ENCODE measurements at regions not wholly inside any gene's neighbourhood (a gene's known extent, or its start where the extent isn't known, plus 50 kb on each side); places are given as distances from the start of the nearest gene placed in this dataset.

DNA sequence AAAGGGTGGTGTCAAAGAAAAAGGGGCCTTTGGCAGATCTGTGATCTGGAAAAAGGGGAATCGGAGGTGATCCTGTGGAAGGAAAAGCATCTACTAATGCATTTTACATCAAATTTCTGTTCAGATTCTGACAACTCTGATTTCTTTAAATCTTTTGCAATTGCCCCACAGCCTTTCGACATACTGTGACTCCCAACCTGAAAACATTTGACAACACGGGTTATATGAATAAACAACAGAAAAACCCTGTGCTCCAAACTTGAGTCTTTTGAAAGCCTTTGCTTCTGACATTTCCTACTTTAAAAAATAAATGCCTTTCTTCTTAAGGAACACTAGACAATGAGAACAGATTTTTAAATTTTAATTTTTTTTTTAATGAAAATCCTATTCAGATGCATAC lies 231.9 kb upstream of the HMGA2 start:
- H3K4me3 ChIP-seq (ENCODE audit: low read depth, low read length), result no peak overlapping the region
- no peaks in the 10 kb centered on the region for H3K36me3 ChIP-seq (ENCODE audit: control insufficient read depth, insufficient read depth, low read length)
- ATAC-seq (ENCODE audit: low read depth in 2 of 2), result no peak
- no peaks in the 10 kb centered on the region for H3K27me3 Mint-ChIP-seq
- peaks cover 0 to 1% (median 0%) of the 10 kb centered on the region in 7 donors for H3K9me3 Mint-ChIP-seq
- H3K27me3 ChIP-seq (ENCODE audit: control insufficient read depth, insufficient read depth, low read length), result no peaks in the 10 kb centered on the region
- no peak overlapping the region for H3K4me3 Mint-ChIP-seq
- no peak for DNase-seq
- no peak overlapping the region for H3K27ac Mint-ChIP-seq
- no peak overlapping the region for H3K27ac ChIP-seq (ENCODE audit: insufficient read depth, low read length, poor library complexity, severe bottlenecking)
- H3K9me3 ChIP-seq (ENCODE audit: control insufficient read depth in 2 of 2, low read length in 2 of 2), result no peaks in the 10 kb centered on the region
- H3K4me1 ChIP-seq (ENCODE audit: control insufficient read depth, insufficient read depth, low read length, poor library complexity, severe bottlenecking), result no peaks in the 10 kb centered on the region
- no peaks in the 10 kb centered on the region for H3K4me1 Mint-ChIP-seq
- H3K36me3 Mint-ChIP-seq, result no peaks in the 10 kb centered on the region

DNA sequence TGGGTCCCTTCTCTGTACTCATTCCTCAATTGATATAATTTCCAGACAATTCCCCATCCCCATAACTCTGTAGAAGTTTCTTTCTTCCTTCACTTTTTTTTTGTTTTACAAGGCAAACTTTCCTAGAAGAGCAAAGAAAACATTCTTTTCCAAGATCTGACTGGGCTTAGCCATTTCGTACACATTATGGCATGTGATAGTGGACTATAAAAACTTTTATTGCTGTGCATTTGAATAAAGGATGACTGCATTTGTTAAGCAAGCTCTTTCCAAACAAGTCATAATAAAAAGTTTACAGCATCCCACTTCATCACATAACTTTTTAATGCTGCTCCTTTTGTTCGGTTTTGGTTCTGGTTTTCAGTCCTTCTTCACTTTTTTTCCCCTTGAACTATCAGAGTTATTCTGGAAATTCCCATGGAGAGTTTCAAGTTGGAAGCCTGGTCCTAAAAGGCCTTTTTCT lies 231.0 kb upstream of the HMGA2 start:
- Histone ChIP-seq H3K27me3 (ENCODE audit: control insufficient read depth, insufficient read depth, low read length) (no peaks in the 10 kb centered on the region), H3K4me1 (ENCODE audit: control insufficient read depth, insufficient read depth, low read length, poor library complexity, severe bottlenecking) (no peaks in the 10 kb centered on the region), H3K36me3 (ENCODE audit: control insufficient read depth, insufficient read depth, low read length) (no peaks in the 10 kb centered on the region), H3K9me3 (ENCODE audit: control insufficient read depth in 2 of 2, low read length in 2 of 2) (no peaks in the 10 kb centered on the region), H3K27ac (ENCODE audit: insufficient read depth, low read length, poor library complexity, severe bottlenecking) (no peak overlapping the region), H3K4me3 (ENCODE audit: low read depth, low read length) (no peak overlapping the region)
- no peak overlapping the region for H3K4me3 Mint-ChIP-seq
- ATAC-seq (ENCODE audit: low read depth in 2 of 2), result no peak
- no peak overlapping the region for H3K27ac Mint-ChIP-seq
- no peak for DNase-seq
- no peaks in the 10 kb centered on the region for H3K27me3 Mint-ChIP-seq
- peaks cover 0 to 1% (median 0%) of the 10 kb centered on the region in 7 donors for H3K9me3 Mint-ChIP-seq
- H3K36me3 Mint-ChIP-seq, result no peaks in the 10 kb centered on the region
- no peaks in the 10 kb centered on the region for H3K4me1 Mint-ChIP-seq

DNA sequence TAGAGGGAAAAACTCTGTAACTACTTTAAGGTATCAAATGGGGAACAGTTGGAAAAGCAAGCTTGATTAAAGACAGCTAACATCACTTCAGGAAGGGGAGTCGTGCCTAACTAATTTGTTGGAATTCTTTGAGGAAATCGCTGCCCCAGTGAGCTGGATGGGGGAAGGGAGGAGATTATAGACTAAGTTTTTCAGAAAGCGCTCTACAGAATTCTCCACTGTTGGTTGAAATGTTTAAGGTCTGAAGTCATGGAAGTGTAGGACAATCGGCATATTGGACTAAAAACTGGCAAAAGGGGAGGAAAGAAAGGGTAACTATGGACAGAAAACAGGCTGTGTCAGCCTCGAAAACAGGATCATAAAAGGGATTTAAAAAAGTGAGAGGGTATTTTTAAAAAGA lies 229.9 kb upstream of the HMGA2 start:
- Mint-ChIP-seq H3K4me3 (no peak overlapping the region), H3K9me3 (peaks cover 0 to 2% (median 0%) of the 10 kb centered on the region in 7 donors), H3K27ac (no peak overlapping the region), H3K4me1 (no peaks in the 10 kb centered on the region), H3K27me3 (no peaks in the 10 kb centered on the region), H3K36me3 (no peaks in the 10 kb centered on the region)
- Histone ChIP-seq H3K4me3 (ENCODE audit: low read depth, low read length) (no peak overlapping the region), H3K9me3 (ENCODE audit: control insufficient read depth in 2 of 2, low read length in 2 of 2) (no peaks in the 10 kb centered on the region), H3K27me3 (ENCODE audit: control insufficient read depth, insufficient read depth, low read length) (no peaks in the 10 kb centered on the region), H3K4me1 (ENCODE audit: control insufficient read depth, insufficient read depth, low read length, poor library complexity, severe bottlenecking) (no peaks in the 10 kb centered on the region), H3K27ac (ENCODE audit: insufficient read depth, low read length, poor library complexity, severe bottlenecking) (no peak overlapping the region), H3K36me3 (ENCODE audit: control insufficient read depth, insufficient read depth, low read length) (no peaks in the 10 kb centered on the region)
- DNase-seq (no peak), ATAC-seq (ENCODE audit: low read depth in 2 of 2) (no peak)

DNA sequence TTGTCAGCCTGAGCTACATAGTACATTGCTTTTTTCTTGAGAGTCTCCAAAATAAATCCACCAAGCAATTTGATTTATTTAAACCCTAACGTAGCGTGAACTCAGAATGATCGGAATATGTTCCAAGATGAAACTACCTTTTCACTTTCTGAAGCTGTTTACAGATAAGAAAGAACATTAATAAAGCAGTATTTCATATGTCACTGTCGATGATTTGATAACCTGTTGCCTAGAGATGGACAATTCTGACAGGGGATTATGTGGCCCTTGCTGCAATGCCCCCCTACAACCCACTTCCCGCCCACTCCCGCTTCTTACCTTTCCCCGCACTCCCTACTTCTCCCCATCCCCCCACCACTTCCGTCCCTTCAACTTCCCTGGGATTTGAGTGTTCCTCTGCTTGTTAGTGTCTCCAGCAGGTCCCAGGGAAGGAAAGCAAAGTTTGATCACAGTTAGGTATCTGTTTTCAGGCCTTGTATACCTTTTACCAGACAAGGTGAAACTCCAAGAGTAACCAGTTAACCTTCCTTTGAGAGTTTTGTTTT lies 229.2 kb upstream of the HMGA2 start:
- no peak for DNase-seq
- no peak overlapping the region for H3K4me3 Mint-ChIP-seq
- H3K4me1 ChIP-seq (ENCODE audit: control insufficient read depth, insufficient read depth, low read length, poor library complexity, severe bottlenecking), result no peaks in the 10 kb centered on the region
- peaks cover 0 to 2% (median 0%) of the 10 kb centered on the region in 7 donors for H3K9me3 Mint-ChIP-seq
- no peak overlapping the region for H3K27ac Mint-ChIP-seq
- H3K9me3 ChIP-seq (ENCODE audit: control insufficient read depth in 2 of 2, low read length in 2 of 2), result no peaks in the 10 kb centered on the region
- no peak for ATAC-seq (ENCODE audit: low read depth in 2 of 2)
- H3K27ac ChIP-seq (ENCODE audit: insufficient read depth, low read length, poor library complexity, severe bottlenecking), result no peak overlapping the region
- no peaks in the 10 kb centered on the region for H3K27me3 Mint-ChIP-seq
- H3K36me3 ChIP-seq (ENCODE audit: control insufficient read depth, insufficient read depth, low read length), result no peaks in the 10 kb centered on the region
- no peaks in the 10 kb centered on the region for H3K4me1 Mint-ChIP-seq
- no peak overlapping the region for H3K4me3 ChIP-seq (ENCODE audit: low read depth, low read length)
- H3K36me3 Mint-ChIP-seq, result no peaks in the 10 kb centered on the region
- H3K27me3 ChIP-seq (ENCODE audit: control insufficient read depth, insufficient read depth, low read length), result no peaks in the 10 kb centered on the region

DNA sequence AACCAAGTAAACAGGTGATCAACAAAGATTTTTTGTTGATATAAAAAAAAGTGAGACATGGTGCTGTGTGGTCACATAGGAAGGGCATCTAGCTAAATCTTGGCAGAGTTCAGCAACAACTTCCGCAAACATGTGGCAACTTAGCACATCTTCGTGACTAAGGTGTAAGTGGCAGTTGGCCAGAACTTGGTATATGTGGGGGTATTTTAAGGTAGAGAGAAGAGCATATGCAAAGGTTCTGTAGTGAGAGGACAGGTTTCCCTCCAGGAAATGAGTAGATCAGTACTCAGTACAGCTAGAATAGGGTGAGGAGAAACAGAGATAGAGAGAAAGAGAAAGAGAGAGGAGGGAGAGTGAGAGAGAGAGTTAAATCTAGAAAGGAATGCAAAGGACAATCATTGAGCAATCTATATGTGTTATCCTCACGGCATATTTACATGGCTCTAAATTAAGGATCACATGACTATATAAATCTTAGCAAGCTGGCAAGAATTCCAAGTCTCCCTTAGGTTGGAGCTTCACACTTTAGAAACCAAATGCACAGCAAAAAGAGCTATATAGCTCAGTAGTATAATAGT lies 227.7 kb upstream of the HMGA2 start:
- Histone ChIP-seq H3K27ac (ENCODE audit: insufficient read depth, low read length, poor library complexity, severe bottlenecking) (no peak overlapping the region), H3K4me3 (ENCODE audit: low read depth, low read length) (no peak overlapping the region), H3K4me1 (ENCODE audit: control insufficient read depth, insufficient read depth, low read length, poor library complexity, severe bottlenecking) (no peaks in the 10 kb centered on the region), H3K36me3 (ENCODE audit: control insufficient read depth, insufficient read depth, low read length) (no peaks in the 10 kb centered on the region), H3K27me3 (ENCODE audit: control insufficient read depth, insufficient read depth, low read length) (no peaks in the 10 kb centered on the region), H3K9me3 (ENCODE audit: control insufficient read depth in 2 of 2, low read length in 2 of 2) (no peaks in the 10 kb centered on the region)
- DNase-seq, result no peak
- Mint-ChIP-seq H3K4me3 (no peak overlapping the region), H3K36me3 (no peaks in the 10 kb centered on the region), H3K27me3 (no peaks in the 10 kb centered on the region), H3K9me3 (peaks cover 0 to 2% (median 0%) of the 10 kb centered on the region in 7 donors), H3K4me1 (no peaks in the 10 kb centered on the region), H3K27ac (no peak overlapping the region)
- no peak for ATAC-seq (ENCODE audit: low read depth in 2 of 2)

DNA sequence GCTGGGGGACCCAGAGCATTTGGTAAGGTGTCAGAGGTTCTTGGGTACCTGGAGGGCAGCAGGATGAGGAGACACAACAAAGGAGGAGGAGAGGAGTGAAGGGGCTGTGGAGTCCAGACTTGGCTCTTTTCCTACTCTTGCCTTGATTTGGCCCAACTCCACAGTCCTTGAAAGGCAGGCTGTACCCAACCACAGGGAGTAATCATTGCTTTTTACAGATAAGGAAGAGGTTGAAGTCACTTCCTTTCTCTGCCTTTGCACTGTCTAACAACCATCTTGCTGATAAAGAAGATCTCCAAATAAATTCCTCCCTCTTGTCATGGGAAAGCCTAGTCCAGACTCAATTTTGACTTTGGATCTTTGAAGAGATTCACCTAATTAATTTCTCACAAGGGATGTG lies 226.8 kb upstream of the HMGA2 start:
- ATAC-seq (ENCODE audit: low read depth in 2 of 2), result no peak
- H3K4me1 ChIP-seq (ENCODE audit: control insufficient read depth, insufficient read depth, low read length, poor library complexity, severe bottlenecking), result no peaks in the 10 kb centered on the region
- H3K27ac Mint-ChIP-seq, result no peak overlapping the region
- H3K4me3 ChIP-seq (ENCODE audit: low read depth, low read length), result no peak overlapping the region
- peaks cover 4% of the 10 kb centered on the region for H3K27me3 Mint-ChIP-seq
- no peaks in the 10 kb centered on the region for H3K36me3 ChIP-seq (ENCODE audit: control insufficient read depth, insufficient read depth, low read length)
- H3K27ac ChIP-seq (ENCODE audit: insufficient read depth, low read length, poor library complexity, severe bottlenecking), result no peak overlapping the region
- no peaks in the 10 kb centered on the region for H3K27me3 ChIP-seq (ENCODE audit: control insufficient read depth, insufficient read depth, low read length)
- DNase-seq, result no peak
- no peak overlapping the region for H3K4me3 Mint-ChIP-seq
- H3K9me3 ChIP-seq (ENCODE audit: control insufficient read depth in 2 of 2, low read length in 2 of 2), result no peaks in the 10 kb centered on the region
- H3K36me3 Mint-ChIP-seq, result no peaks in the 10 kb centered on the region
- peaks cover 0 to 2% (median 0%) of the 10 kb centered on the region in 7 donors for H3K9me3 Mint-ChIP-seq
- H3K4me1 Mint-ChIP-seq, result no peaks in the 10 kb centered on the region

DNA sequence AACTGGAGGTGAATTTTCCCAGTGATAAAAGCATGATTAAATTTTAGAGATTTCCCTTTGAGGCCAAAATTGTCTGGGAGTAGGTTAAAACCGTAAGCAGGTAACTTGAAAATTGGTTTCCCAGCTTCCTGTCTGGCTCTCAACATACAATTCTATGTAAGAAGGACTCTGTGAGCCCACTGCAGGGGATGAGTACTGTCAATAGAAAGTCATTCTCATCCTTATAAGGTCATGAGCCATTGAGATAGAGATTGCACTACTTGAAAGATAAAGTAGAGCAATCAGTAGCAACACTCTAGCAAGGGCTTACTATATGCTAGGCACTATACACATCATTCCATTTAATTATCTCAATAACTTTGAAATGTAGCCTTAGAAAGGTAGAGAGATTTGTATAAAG lies 225.6 kb upstream of the HMGA2 start:
- no peaks in the 10 kb centered on the region for H3K9me3 ChIP-seq (ENCODE audit: control insufficient read depth in 2 of 2, low read length in 2 of 2)
- H3K4me1 Mint-ChIP-seq, result no peaks in the 10 kb centered on the region
- ATAC-seq (ENCODE audit: low read depth in 2 of 2), result no peak
- peaks cover 5% of the 10 kb centered on the region for H3K27me3 Mint-ChIP-seq
- H3K4me3 Mint-ChIP-seq, result no peak overlapping the region
- no peak overlapping the region for H3K27ac ChIP-seq (ENCODE audit: insufficient read depth, low read length, poor library complexity, severe bottlenecking)
- H3K27me3 ChIP-seq (ENCODE audit: control insufficient read depth, insufficient read depth, low read length), result no peaks in the 10 kb centered on the region
- no peaks in the 10 kb centered on the region for H3K36me3 Mint-ChIP-seq
- no peak for DNase-seq
- no peak overlapping the region for H3K4me3 ChIP-seq (ENCODE audit: low read depth, low read length)
- no peak overlapping the region for H3K27ac Mint-ChIP-seq
- H3K36me3 ChIP-seq (ENCODE audit: control insufficient read depth, insufficient read depth, low read length), result no peaks in the 10 kb centered on the region
- H3K9me3 Mint-ChIP-seq, result peaks cover 0 to 2% (median 0%) of the 10 kb centered on the region in 7 donors
- H3K4me1 ChIP-seq (ENCODE audit: control insufficient read depth, insufficient read depth, low read length, poor library complexity, severe bottlenecking), result no peaks in the 10 kb centered on the region

DNA sequence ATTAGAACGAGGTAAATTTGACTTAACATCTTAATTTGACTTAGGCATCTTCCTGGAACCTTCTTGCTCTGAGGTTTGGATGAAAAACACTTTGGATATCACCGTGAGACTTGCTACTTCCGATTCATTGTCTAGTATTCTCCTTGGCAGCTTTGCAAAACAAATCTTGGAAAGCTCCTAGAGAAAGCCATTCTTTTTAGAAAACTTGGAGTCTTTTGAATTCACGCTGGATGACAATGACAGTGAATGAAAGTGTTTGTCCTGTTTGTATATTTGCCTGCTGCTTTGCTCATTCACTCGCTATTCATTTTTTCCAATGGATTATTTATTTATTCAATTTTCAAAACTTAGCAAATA lies 222.1 kb upstream of the HMGA2 start:
- no peaks in the 10 kb centered on the region for H3K9me3 ChIP-seq (ENCODE audit: control insufficient read depth in 2 of 2, low read length in 2 of 2)
- peaks cover 0 to 2% (median 0%) of the 10 kb centered on the region in 7 donors for H3K9me3 Mint-ChIP-seq
- no peaks in the 10 kb centered on the region for H3K36me3 ChIP-seq (ENCODE audit: control insufficient read depth, insufficient read depth, low read length)
- no peak overlapping the region for H3K4me3 ChIP-seq (ENCODE audit: low read depth, low read length)
- peaks cover 5% of the 10 kb centered on the region for H3K27me3 Mint-ChIP-seq
- H3K4me3 Mint-ChIP-seq, result no peak overlapping the region
- no peaks in the 10 kb centered on the region for H3K4me1 ChIP-seq (ENCODE audit: control insufficient read depth, insufficient read depth, low read length, poor library complexity, severe bottlenecking)
- no peak overlapping the region for H3K27ac ChIP-seq (ENCODE audit: insufficient read depth, low read length, poor library complexity, severe bottlenecking)
- no peaks in the 10 kb centered on the region for H3K27me3 ChIP-seq (ENCODE audit: control insufficient read depth, insufficient read depth, low read length)
- ATAC-seq (ENCODE audit: low read depth in 2 of 2), result no peak
- no peak for DNase-seq
- no peak overlapping the region for H3K27ac Mint-ChIP-seq
- no peaks in the 10 kb centered on the region for H3K36me3 Mint-ChIP-seq
- H3K4me1 Mint-ChIP-seq, result no peaks in the 10 kb centered on the region
